ENCODE measurements at regions not wholly inside any gene's neighbourhood (a gene's known extent, or its start where the extent isn't known, plus 50 kb on each side); places are given as distances from the start of the nearest gene placed in this dataset.

DNA sequence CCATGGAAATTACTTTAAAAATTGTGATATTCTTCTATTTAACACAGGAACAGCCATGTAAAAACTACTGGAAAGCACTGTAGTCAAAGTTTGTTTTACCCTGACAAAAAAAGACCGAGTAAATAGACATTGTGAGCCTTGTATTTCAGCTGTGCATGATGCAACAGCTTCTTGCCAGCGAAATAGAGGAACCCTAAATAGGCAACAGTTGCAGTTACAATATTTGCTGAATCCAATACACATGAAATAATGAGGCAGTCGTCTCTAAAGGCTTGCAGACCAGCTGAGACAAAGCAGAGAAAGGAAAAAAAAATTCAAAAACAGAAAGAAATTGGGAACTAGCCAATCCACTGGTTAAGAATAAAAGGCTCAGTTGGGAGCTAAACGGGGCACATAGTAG lies 1001.1 kb downstream of the OLFM4 start:
- TF ChIP-seq PHF8 (conservative IDR thresholded peaks at IDR 0.05; ENCODE audit: low read depth, low read length) (no peak), EGR1 (IDR thresholded peaks at IDR 0.05; ENCODE audit: borderline replicate concordance, low read depth, low read length) (no peak), TCF12 (IDR thresholded peaks at IDR 0.05; ENCODE audit: low read depth, low read length) (no peak), RFX5 (IDR thresholded peaks at IDR 0.05; ENCODE audit: borderline replicate concordance, low read depth, low read length) (no peak)
- TF ChIP-seq, protein P1, sequence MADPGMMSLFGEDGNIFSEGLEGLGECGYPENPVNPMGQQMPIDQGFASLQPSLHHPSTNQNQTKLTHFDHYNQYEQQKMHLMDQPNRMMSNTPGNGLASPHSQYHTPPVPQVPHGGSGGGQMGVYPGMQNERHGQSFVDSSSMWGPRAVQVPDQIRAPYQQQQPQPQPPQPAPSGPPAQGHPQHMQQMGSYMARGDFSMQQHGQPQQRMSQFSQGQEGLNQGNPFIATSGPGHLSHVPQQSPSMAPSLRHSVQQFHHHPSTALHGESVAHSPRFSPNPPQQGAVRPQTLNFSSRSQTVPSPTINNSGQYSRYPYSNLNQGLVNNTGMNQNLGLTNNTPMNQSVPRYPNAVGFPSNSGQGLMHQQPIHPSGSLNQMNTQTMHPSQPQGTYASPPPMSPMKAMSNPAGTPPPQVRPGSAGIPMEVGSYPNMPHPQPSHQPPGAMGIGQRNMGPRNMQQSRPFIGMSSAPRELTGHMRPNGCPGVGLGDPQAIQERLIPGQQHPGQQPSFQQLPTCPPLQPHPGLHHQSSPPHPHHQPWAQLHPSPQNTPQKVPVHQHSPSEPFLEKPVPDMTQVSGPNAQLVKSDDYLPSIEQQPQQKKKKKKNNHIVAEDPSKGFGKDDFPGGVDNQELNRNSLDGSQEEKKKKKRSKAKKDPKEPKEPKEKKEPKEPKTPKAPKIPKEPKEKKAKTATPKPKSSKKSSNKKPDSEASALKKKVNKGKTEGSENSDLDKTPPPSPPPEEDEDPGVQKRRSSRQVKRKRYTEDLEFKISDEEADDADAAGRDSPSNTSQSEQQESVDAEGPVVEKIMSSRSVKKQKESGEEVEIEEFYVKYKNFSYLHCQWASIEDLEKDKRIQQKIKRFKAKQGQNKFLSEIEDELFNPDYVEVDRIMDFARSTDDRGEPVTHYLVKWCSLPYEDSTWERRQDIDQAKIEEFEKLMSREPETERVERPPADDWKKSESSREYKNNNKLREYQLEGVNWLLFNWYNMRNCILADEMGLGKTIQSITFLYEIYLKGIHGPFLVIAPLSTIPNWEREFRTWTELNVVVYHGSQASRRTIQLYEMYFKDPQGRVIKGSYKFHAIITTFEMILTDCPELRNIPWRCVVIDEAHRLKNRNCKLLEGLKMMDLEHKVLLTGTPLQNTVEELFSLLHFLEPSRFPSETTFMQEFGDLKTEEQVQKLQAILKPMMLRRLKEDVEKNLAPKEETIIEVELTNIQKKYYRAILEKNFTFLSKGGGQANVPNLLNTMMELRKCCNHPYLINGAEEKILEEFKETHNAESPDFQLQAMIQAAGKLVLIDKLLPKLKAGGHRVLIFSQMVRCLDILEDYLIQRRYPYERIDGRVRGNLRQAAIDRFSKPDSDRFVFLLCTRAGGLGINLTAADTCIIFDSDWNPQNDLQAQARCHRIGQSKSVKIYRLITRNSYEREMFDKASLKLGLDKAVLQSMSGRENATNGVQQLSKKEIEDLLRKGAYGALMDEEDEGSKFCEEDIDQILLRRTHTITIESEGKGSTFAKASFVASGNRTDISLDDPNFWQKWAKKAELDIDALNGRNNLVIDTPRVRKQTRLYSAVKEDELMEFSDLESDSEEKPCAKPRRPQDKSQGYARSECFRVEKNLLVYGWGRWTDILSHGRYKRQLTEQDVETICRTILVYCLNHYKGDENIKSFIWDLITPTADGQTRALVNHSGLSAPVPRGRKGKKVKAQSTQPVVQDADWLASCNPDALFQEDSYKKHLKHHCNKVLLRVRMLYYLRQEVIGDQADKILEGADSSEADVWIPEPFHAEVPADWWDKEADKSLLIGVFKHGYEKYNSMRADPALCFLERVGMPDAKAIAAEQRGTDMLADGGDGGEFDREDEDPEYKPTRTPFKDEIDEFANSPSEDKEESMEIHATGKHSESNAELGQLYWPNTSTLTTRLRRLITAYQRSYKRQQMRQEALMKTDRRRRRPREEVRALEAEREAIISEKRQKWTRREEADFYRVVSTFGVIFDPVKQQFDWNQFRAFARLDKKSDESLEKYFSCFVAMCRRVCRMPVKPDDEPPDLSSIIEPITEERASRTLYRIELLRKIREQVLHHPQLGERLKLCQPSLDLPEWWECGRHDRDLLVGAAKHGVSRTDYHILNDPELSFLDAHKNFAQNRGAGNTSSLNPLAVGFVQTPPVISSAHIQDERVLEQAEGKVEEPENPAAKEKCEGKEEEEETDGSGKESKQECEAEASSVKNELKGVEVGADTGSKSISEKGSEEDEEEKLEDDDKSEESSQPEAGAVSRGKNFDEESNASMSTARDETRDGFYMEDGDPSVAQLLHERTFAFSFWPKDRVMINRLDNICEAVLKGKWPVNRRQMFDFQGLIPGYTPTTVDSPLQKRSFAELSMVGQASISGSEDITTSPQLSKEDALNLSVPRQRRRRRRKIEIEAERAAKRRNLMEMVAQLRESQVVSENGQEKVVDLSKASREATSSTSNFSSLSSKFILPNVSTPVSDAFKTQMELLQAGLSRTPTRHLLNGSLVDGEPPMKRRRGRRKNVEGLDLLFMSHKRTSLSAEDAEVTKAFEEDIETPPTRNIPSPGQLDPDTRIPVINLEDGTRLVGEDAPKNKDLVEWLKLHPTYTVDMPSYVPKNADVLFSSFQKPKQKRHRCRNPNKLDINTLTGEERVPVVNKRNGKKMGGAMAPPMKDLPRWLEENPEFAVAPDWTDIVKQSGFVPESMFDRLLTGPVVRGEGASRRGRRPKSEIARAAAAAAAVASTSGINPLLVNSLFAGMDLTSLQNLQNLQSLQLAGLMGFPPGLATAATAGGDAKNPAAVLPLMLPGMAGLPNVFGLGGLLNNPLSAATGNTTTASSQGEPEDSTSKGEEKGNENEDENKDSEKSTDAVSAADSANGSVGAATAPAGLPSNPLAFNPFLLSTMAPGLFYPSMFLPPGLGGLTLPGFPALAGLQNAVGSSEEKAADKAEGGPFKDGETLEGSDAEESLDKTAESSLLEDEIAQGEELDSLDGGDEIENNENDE (IDR thresholded peaks at IDR 0.05; ENCODE audit: insufficient replicate concordance, low read length), result no peak

Measured in H1 (cell line).